ENCODE measurements at regions not wholly inside any gene's neighbourhood (a gene's known extent, or its start where the extent isn't known, plus 50 kb on each side); places are given as distances from the start of the nearest gene placed in this dataset.
"Not testable (repeated sequence)": the region's sequence is repeated elsewhere in the genome, so short reads cannot be mapped to it uniquely, and the experiment has no call there.

- TF ChIP-seq, protein P1, sequence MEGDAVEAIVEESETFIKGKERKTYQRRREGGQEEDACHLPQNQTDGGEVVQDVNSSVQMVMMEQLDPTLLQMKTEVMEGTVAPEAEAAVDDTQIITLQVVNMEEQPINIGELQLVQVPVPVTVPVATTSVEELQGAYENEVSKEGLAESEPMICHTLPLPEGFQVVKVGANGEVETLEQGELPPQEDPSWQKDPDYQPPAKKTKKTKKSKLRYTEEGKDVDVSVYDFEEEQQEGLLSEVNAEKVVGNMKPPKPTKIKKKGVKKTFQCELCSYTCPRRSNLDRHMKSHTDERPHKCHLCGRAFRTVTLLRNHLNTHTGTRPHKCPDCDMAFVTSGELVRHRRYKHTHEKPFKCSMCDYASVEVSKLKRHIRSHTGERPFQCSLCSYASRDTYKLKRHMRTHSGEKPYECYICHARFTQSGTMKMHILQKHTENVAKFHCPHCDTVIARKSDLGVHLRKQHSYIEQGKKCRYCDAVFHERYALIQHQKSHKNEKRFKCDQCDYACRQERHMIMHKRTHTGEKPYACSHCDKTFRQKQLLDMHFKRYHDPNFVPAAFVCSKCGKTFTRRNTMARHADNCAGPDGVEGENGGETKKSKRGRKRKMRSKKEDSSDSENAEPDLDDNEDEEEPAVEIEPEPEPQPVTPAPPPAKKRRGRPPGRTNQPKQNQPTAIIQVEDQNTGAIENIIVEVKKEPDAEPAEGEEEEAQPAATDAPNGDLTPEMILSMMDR (IDR thresholded peaks at IDR 0.05), result not testable (repeated sequence)
- not testable (repeated sequence) for TF ChIP-seq POLR2A (IDR thresholded peaks at IDR 0.05)
Measured at GRCh38 chr22:22300946-22301345, 56.4 kb downstream of the VPREB1 start.

Measured in adrenal gland (tissue), 5 donors.